ENCODE measurements at regions not wholly inside any gene's neighbourhood (a gene's known extent, or its start where the extent isn't known, plus 50 kb on each side); places are given as distances from the start of the nearest gene placed in this dataset.

GRCh38 chr7:35495844-35496243, 199.1 kb downstream of the HERPUD2 start:
- no peak overlapping the region for H3K27ac ChIP-seq
- no peak for TF ChIP-seq CTCF (conservative IDR thresholded peaks at IDR 0.05)

- no peak for TF ChIP-seq CTCF (conservative IDR thresholded peaks at IDR 0.05)
- no peak overlapping the region for H3K27ac ChIP-seq
Observed at GRCh38 chr7:35495377-35495776, 199.6 kb downstream of the HERPUD2 start.

- no peak overlapping the region for H3K27ac ChIP-seq
- TF ChIP-seq CTCF (conservative IDR thresholded peaks at IDR 0.05), result no peak
Observed at GRCh38 chr7:35494407-35494806, 200.5 kb downstream of the HERPUD2 start.

GRCh38 chr7:35492451-35493175, 202.3 kb downstream of the HERPUD2 start:
- H3K27ac ChIP-seq, result no peak overlapping the region
- TF ChIP-seq CTCF (conservative IDR thresholded peaks at IDR 0.05), result no peak

- TF ChIP-seq CTCF (conservative IDR thresholded peaks at IDR 0.05), result no peak
- H3K27ac ChIP-seq, result no peak overlapping the region
Observed at GRCh38 chr7:35491233-35491632, 203.7 kb downstream of the HERPUD2 start.

- TF ChIP-seq CTCF (conservative IDR thresholded peaks at IDR 0.05), result no peak
- H3K27ac ChIP-seq, result no peak overlapping the region
Observed at GRCh38 chr7:35487841-35488240, 207.1 kb downstream of the HERPUD2 start.

- TF ChIP-seq CTCF (conservative IDR thresholded peaks at IDR 0.05), result no peak
- H3K27ac ChIP-seq, result no peak overlapping the region
Observed at GRCh38 chr7:35487402-35487801, 207.5 kb downstream of the HERPUD2 start.
